ENCODE measurements at regions not wholly inside any gene's neighbourhood (a gene's known extent, or its start where the extent isn't known, plus 50 kb on each side); places are given as distances from the start of the nearest gene placed in this dataset.

- no peak for FAIRE-seq
- H3K4me2 ChIP-seq (ENCODE audit: insufficient read depth in 1 of 2, low read depth in 2 of 2, low read length in 2 of 2), result no peak overlapping the region
- TF ChIP-seq, protein P1, sequence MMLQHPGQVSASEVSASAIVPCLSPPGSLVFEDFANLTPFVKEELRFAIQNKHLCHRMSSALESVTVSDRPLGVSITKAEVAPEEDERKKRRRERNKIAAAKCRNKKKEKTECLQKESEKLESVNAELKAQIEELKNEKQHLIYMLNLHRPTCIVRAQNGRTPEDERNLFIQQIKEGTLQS (IDR thresholded peaks at IDR 0.05; ENCODE audit: insufficient read depth, low read depth, low read length), result no peak
- no peak for TF ChIP-seq RXRA (IDR thresholded peaks at IDR 0.05; ENCODE audit: insufficient read depth, low read depth, low read length)
- no peak for TF ChIP-seq TEAD4 (IDR thresholded peaks at IDR 0.05; ENCODE audit: low read depth, low read length)
- TF ChIP-seq JUN (IDR thresholded peaks at IDR 0.05; ENCODE audit: low read depth, low read length), result no peak
- no peak for TF ChIP-seq TAF7 (optimal IDR thresholded peaks at IDR 0.05; ENCODE audit: borderline replicate concordance, low read depth, low read length)
- TF ChIP-seq, protein P2, sequence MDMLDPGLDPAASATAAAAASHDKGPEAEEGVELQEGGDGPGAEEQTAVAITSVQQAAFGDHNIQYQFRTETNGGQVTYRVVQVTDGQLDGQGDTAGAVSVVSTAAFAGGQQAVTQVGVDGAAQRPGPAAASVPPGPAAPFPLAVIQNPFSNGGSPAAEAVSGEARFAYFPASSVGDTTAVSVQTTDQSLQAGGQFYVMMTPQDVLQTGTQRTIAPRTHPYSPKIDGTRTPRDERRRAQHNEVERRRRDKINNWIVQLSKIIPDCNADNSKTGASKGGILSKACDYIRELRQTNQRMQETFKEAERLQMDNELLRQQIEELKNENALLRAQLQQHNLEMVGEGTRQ (IDR thresholded peaks at IDR 0.05; ENCODE audit: low read length), result no peak
- TF ChIP-seq, protein P3, sequence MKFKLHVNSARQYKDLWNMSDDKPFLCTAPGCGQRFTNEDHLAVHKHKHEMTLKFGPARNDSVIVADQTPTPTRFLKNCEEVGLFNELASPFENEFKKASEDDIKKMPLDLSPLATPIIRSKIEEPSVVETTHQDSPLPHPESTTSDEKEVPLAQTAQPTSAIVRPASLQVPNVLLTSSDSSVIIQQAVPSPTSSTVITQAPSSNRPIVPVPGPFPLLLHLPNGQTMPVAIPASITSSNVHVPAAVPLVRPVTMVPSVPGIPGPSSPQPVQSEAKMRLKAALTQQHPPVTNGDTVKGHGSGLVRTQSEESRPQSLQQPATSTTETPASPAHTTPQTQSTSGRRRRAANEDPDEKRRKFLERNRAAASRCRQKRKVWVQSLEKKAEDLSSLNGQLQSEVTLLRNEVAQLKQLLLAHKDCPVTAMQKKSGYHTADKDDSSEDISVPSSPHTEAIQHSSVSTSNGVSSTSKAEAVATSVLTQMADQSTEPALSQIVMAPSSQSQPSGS (IDR thresholded peaks at IDR 0.05; ENCODE audit: low read length), result no peak
- no peak for TF ChIP-seq ZNF274 (IDR thresholded peaks at IDR 0.05; ENCODE audit: borderline replicate concordance, extremely low read depth, low read length)
- TF ChIP-seq POU5F1 (IDR thresholded peaks at IDR 0.05; ENCODE audit: low read depth, low read length), result no peak
- no peak for TF ChIP-seq KDM5A (IDR thresholded peaks at IDR 0.05; ENCODE audit: low read length)
- no peak for TF ChIP-seq SUZ12 (IDR thresholded peaks at IDR 0.05; ENCODE audit: low read length)
These were observed 231.5 kb downstream of the PTH2R start for GRCh38 chr2:208638059-208638458.

More at GRCh38 chr2:208638059-208638458, 231.5 kb downstream of the PTH2R start:
- Histone ChIP-seq H4K8ac (ENCODE audit: extremely low read depth, insufficient read depth, low read length) (no peak overlapping the region), H3K9me3 (ENCODE audit: insufficient read depth in 2 of 2, low read depth in 1 of 2, low read length in 1 of 2) (no peaks in the 10 kb centered on the region), H3K9ac (replicated peaks in 1 of 4; ENCODE audit: extremely low read depth in 1 of 4, low read depth in 3 of 4, low read length in 3 of 4) (no peak overlapping the region), H3K23me2 (ENCODE audit: low read depth, low read length) (no peaks in the 10 kb centered on the region), H3K27ac (ENCODE audit: low read depth, low read length) (no peak overlapping the region), H3K23ac (ENCODE audit: insufficient read length) (no peak overlapping the region), H2BK20ac (ENCODE audit: low read length) (no peak overlapping the region), H3K18ac (ENCODE audit: extremely low read depth, low read length) (no peak overlapping the region), H2AFZ (ENCODE audit: low read length) (no peak overlapping the region), H2BK15ac (ENCODE audit: low read length) (no peak overlapping the region), H2BK5ac (ENCODE audit: low read depth, low read length) (no peak overlapping the region), H3K56ac (replicated peaks; ENCODE audit: insufficient read length, low read depth, low read length) (no peak overlapping the region), H4K91ac (replicated peaks; ENCODE audit: insufficient read length, low read length) (no peak overlapping the region), H3K27me3 (replicated peaks in 1 of 4; ENCODE audit: control insufficient read depth in 3 of 4, extremely low read depth in 1 of 4, insufficient read depth in 3 of 4, low read length in 3 of 4) (no peaks in the 10 kb centered on the region), H2BK120ac (replicated peaks; ENCODE audit: low read depth, low read length) (no peak overlapping the region), H4K5ac (ENCODE audit: insufficient read length, low read depth, low read length) (no peak overlapping the region), H3K4ac (replicated peaks; ENCODE audit: insufficient read length, low read depth, low read length) (no peak overlapping the region), H3K36me3 (ENCODE audit: control insufficient read depth in 2 of 4, insufficient read depth in 4 of 4, low read length in 3 of 4) (no peaks in the 10 kb centered on the region), H3K4me1 (replicated peaks in 1 of 4; ENCODE audit: control insufficient read depth in 3 of 4, insufficient read depth in 4 of 4, low read length in 3 of 4) (no peaks in the 10 kb centered on the region), H4K20me1 (replicated peaks in 1 of 2; ENCODE audit: control insufficient read depth in 1 of 2, insufficient read depth in 2 of 2, low read length in 2 of 2) (no peaks in the 10 kb centered on the region), H3K14ac (ENCODE audit: insufficient read length) (no peak overlapping the region), H3K79me2 (ENCODE audit: control insufficient read depth in 1 of 2, insufficient read depth in 2 of 2, low read length in 2 of 2) (no peaks in the 10 kb centered on the region), H3K79me1 (ENCODE audit: low read depth, low read length) (no peaks in the 10 kb centered on the region), H3K4me3 (ENCODE audit: extremely low read depth in 1 of 4, insufficient read depth in 2 of 4, low read depth in 3 of 4, low read length in 4 of 4) (no peak overlapping the region), H2BK12ac (ENCODE audit: low read depth, low read length) (no peak overlapping the region), H2AK5ac (ENCODE audit: low read depth, low read length) (no peak overlapping the region)
- ChIA-PET POLR2A (ENCODE audit: partially characterized antibody) (no interaction called here), CTCF (ENCODE audit: partially characterized antibody) (interaction anchor here (0.6 to 2.3 kb wide), 2 partner anchors 10 to 108 kb away, joined by 3 to 5 read pairs; no protein-coding TSS in a partner anchor)
- DNase-seq (ENCODE audit: low read depth in 1 of 2, low spot score in 2 of 2), result no peak
